GM23248 (cell line): ENCODE measurements at regions not wholly inside any gene's neighbourhood (a gene's known extent, or its start where the extent isn't known, plus 50 kb on each side); places are given as distances from the start of the nearest gene placed in this dataset.

Experiments used
- EZH2 ChIP-seq: fragments of 200-600 bp; sonication (generic); IDR thresholded peaks from 2 replicates; pipeline ENCODE4 v1.6.1; 2018; ENCODE audit warnings: antibody characterized with exemption, mild to moderate bottlenecking; ENCODE audit not compliant: insufficient read depth, poor library complexity, severe bottlenecking
- EZH2phosphoT487 ChIP-seq: fragments of 200-600 bp; sonication (generic); IDR thresholded peaks from 2 replicates; pipeline ENCODE4 v1.6.1; 2018; ENCODE audit warnings: antibody characterized with exemption, moderate library complexity, mild to moderate bottlenecking, low read depth; ENCODE audit not compliant: insufficient read depth

- TF ChIP-seq EZH2 (no peak), EZH2phosphoT487 (no peak)
Observed at GRCh38 chr5:135693371-135693955, 114.7 kb upstream of the CXCL14 start.
